ENCODE measurements at regions not wholly inside any gene's neighbourhood (a gene's known extent, or its start where the extent isn't known, plus 50 kb on each side); places are given as distances from the start of the nearest gene placed in this dataset.

GRCh38 chr2:52960881-52961280, 806.7 kb upstream of the CHAC2 start:
- H2AFZ ChIP-seq (ENCODE audit: low read length): no peak overlapping the region
- no peak overlapping the region for H3K4me3 ChIP-seq (ENCODE audit: low read length)
- TF ChIP-seq EZH2phosphoT487 (IDR thresholded peaks at IDR 0.05; ENCODE audit: low read length) (no peak), EZH2 (optimal IDR thresholded peaks at IDR 0.05; ENCODE audit: low read depth, low read length) (no peak), CTCF (IDR thresholded peaks at IDR 0.05; ENCODE audit: low read length) (no peak)
- H3K4me1 ChIP-seq (ENCODE audit: low read length): no peaks in the 10 kb centered on the region
- no peaks in the 10 kb centered on the region for H3K36me3 ChIP-seq (replicated peaks; ENCODE audit: insufficient read depth, low read length)
- H3K27me3 ChIP-seq (replicated peaks; ENCODE audit: insufficient read depth, low read length): no peaks in the 10 kb centered on the region
- no peaks in the 10 kb centered on the region for H4K20me1 ChIP-seq (ENCODE audit: insufficient read depth, low read length)
- H3F3A ChIP-seq (ENCODE audit: insufficient read depth, low read length): no peaks in the 10 kb centered on the region
- no peak overlapping the region for H3K9ac ChIP-seq (ENCODE audit: low read length)
- H3K79me2 ChIP-seq (ENCODE audit: low read length): no peaks in the 10 kb centered on the region
- H3K27ac ChIP-seq (ENCODE audit: low read length): no peak overlapping the region
- H3K9me3 ChIP-seq (replicated peaks; ENCODE audit: insufficient read depth, low read length): no peaks in the 10 kb centered on the region
- no peak overlapping the region for H3K4me2 ChIP-seq (ENCODE audit: low read depth, low read length)
- H3K9me2 ChIP-seq (replicated peaks; ENCODE audit: insufficient read depth, low read length): no peaks in the 10 kb centered on the region
- DNase-seq: no peak

GRCh38 chr2:52959801-52960200, 807.8 kb upstream of the CHAC2 start:
- Histone ChIP-seq H3K9me3 (replicated peaks; ENCODE audit: insufficient read depth, low read length) (no peaks in the 10 kb centered on the region), H2AFZ (ENCODE audit: low read length) (no peak overlapping the region), H3K4me2 (ENCODE audit: low read depth, low read length) (no peak overlapping the region), H4K20me1 (ENCODE audit: insufficient read depth, low read length) (no peaks in the 10 kb centered on the region), H3K9me2 (replicated peaks; ENCODE audit: insufficient read depth, low read length) (no peaks in the 10 kb centered on the region), H3K27me3 (replicated peaks; ENCODE audit: insufficient read depth, low read length) (no peaks in the 10 kb centered on the region), H3K27ac (ENCODE audit: low read length) (no peak overlapping the region), H3K36me3 (replicated peaks; ENCODE audit: insufficient read depth, low read length) (no peaks in the 10 kb centered on the region), H3K9ac (ENCODE audit: low read length) (no peak overlapping the region), H3F3A (ENCODE audit: insufficient read depth, low read length) (no peaks in the 10 kb centered on the region), H3K4me3 (ENCODE audit: low read length) (no peak overlapping the region), H3K79me2 (ENCODE audit: low read length) (no peaks in the 10 kb centered on the region), H3K4me1 (ENCODE audit: low read length) (no peaks in the 10 kb centered on the region)
- TF ChIP-seq EZH2 (optimal IDR thresholded peaks at IDR 0.05; ENCODE audit: low read depth, low read length) (no peak), CTCF (IDR thresholded peaks at IDR 0.05; ENCODE audit: low read length) (no peak), EZH2phosphoT487 (IDR thresholded peaks at IDR 0.05; ENCODE audit: low read length) (no peak)
- DNase-seq: no peak

GRCh38 chr2:52956766-52957165, 810.8 kb upstream of the CHAC2 start:
- Histone ChIP-seq H3K27me3 (replicated peaks; ENCODE audit: insufficient read depth, low read length) (no peaks in the 10 kb centered on the region), H4K20me1 (ENCODE audit: insufficient read depth, low read length) (no peaks in the 10 kb centered on the region), H3K9ac (ENCODE audit: low read length) (no peak overlapping the region), H3K27ac (ENCODE audit: low read length) (no peak overlapping the region), H2AFZ (ENCODE audit: low read length) (no peak overlapping the region), H3K79me2 (ENCODE audit: low read length) (no peaks in the 10 kb centered on the region), H3K36me3 (replicated peaks; ENCODE audit: insufficient read depth, low read length) (no peaks in the 10 kb centered on the region), H3F3A (ENCODE audit: insufficient read depth, low read length) (no peaks in the 10 kb centered on the region), H3K4me3 (ENCODE audit: low read length) (no peak overlapping the region), H3K9me2 (replicated peaks; ENCODE audit: insufficient read depth, low read length) (no peaks in the 10 kb centered on the region), H3K4me2 (ENCODE audit: low read depth, low read length) (no peak overlapping the region), H3K4me1 (ENCODE audit: low read length) (no peaks in the 10 kb centered on the region), H3K9me3 (replicated peaks; ENCODE audit: insufficient read depth, low read length) (no peaks in the 10 kb centered on the region)
- TF ChIP-seq EZH2phosphoT487 (IDR thresholded peaks at IDR 0.05; ENCODE audit: low read length) (no peak), EZH2 (optimal IDR thresholded peaks at IDR 0.05; ENCODE audit: low read depth, low read length) (no peak), CTCF (IDR thresholded peaks at IDR 0.05; ENCODE audit: low read length) (0 out of 2 replicates have a peak, but pooled peaks have one; percentile 9)
- no peak for DNase-seq
